GM12878 (cell line): ENCODE measurements at regions not wholly inside any gene's neighbourhood (a gene's known extent, or its start where the extent isn't known, plus 50 kb on each side); places are given as distances from the start of the nearest gene placed in this dataset.

Experiments
- ATAC-seq: fragments of 200-7000 bp; cut with Tn5 transposase; 3 replicates; pipeline ENCODE4 v1.9.1; 2020; ENCODE audit warnings: mild to moderate bottlenecking, moderate library complexity
- BruUV-seq: library from RNA; stranded (reverse); fragments of 400-500 nt; replicated peaks from 2 replicates; lab custom pipeline; 2021; lab: Mats Ljungman, UMichigan
- CTCF ChIA-PET: fragments of 300-600 bp; sonication (Branson Sonifier 250); formaldehyde crosslinking; extraction: SDS; loops from one replicate; lab custom pipeline; 2021; ENCODE audit warnings: inconsistent platforms; lab: Yijun Ruan, JAX
- POLR2A ChIA-PET: fragments of 350-600 bp; formaldehyde crosslinking; extraction: SDS; loops from one replicate; lab custom pipeline; 2021; ENCODE audit warnings: inconsistent platforms; lab: Charles Lee
- RAD21 ChIA-PET: fragments of 300-600 bp; sonication (Branson Sonifier 250); formaldehyde crosslinking; loops from one replicate; lab custom pipeline; 2023; ENCODE audit warnings: antibody characterized with exemption; ENCODE audit not compliant: unreplicated experiment; lab: Charles Lee
- SMC1A ChIA-PET: fragments of 300-600 bp; sonication (Branson Sonifier 250); formaldehyde crosslinking; loops from one replicate; lab custom pipeline; 2023; ENCODE audit not compliant: unreplicated experiment, uncharacterized antibody; lab: Charles Lee
- DNase-seq: peaks from one replicate; pipeline ENCODE4 v3.0.0-alpha.2; 2011; ENCODE audit warnings: low read depth, low spot score
- FAIRE-seq: peaks from 3 replicates; lab custom pipeline; 2011; peaks lifted over from hg19 to GRCh38; lab: Jason Lieb, UNC
- H2AFZ ChIP-seq: 2 replicates; pipeline ENCODE4 v1.6.0; 2011; ENCODE audit warnings: low read depth, low read length, control low read depth; ENCODE audit not compliant: control insufficient read depth
- H3K27ac ChIP-seq: 2 replicates; pipeline ENCODE4 v1.5.1; 2011; ENCODE audit warnings: control low read depth; ENCODE audit not compliant: control insufficient read depth, insufficient read depth
- H3K27me3 ChIP-seq, 2 experiments: replicated peaks in 1 of 2; 2 replicates each; pipeline versions ENCODE4 v1.6.0 to v1.6.1; 2011; ENCODE audit warnings: low read length in 1 of 2; ENCODE audit not compliant: control insufficient read depth in 2 of 2, insufficient read depth in 2 of 2
- H3K36me3 ChIP-seq, 2 experiments: 2 replicates each; pipeline ENCODE4 v1.5.1; 2011; ENCODE audit warnings: low read length in 1 of 2; ENCODE audit not compliant: control insufficient read depth in 2 of 2, insufficient read depth in 2 of 2
- H3K4me1 ChIP-seq: 2 replicates; pipeline ENCODE4 v1.6.1; 2011; ENCODE audit warnings: mild to moderate bottlenecking, low read length, moderate library complexity, mixed read lengths; ENCODE audit not compliant: control insufficient read depth, insufficient read depth
- H3K4me2 ChIP-seq: 2 replicates; pipeline ENCODE4 v1.6.0; 2011; ENCODE audit warnings: control low read depth; ENCODE audit not compliant: control insufficient read depth, insufficient read depth
- H3K4me3 ChIP-seq: fragments of 200-600 bp; sonication (generic); 2 replicates; pipeline ENCODE4 v1.5.1; 2016
- H3K79me2 ChIP-seq: 2 replicates; pipeline ENCODE4 v1.6.0; 2011; ENCODE audit warnings: low read length; ENCODE audit not compliant: control insufficient read depth, insufficient read depth
- H3K9ac ChIP-seq: 2 replicates; pipeline ENCODE4 v1.8.0; 2011; ENCODE audit warnings: low read length, control low read depth, mixed read lengths; ENCODE audit not compliant: control insufficient read depth, insufficient read depth
- H3K9me3 ChIP-seq: replicated peaks from 3 replicates; pipeline ENCODE4 v1.5.1; 2011; ENCODE audit warnings: mild to moderate bottlenecking, low read length; ENCODE audit not compliant: control insufficient read depth, insufficient read depth
- H4K20me1 ChIP-seq: 2 replicates; pipeline ENCODE4 v1.6.0; 2011; ENCODE audit not compliant: control insufficient read depth, insufficient read depth
- ETV6 ChIP-seq, 2 experiments: fragments of 450-650 bp in 1 of 2; IDR thresholded peaks in 1 of 2; conservative IDR thresholded peaks in 1 of 2; 2 replicates each; pipeline ENCODE4 v1.6.1; 2014; ENCODE audit warnings: antibody characterized with exemption in 1 of 2, borderline replicate concordance in 1 of 2, low read depth in 1 of 2, mild to moderate bottlenecking in 1 of 2, moderate library complexity in 1 of 2
- ZNF384 ChIP-seq: IDR thresholded peaks from 2 replicates; pipeline ENCODE4 v1.6.1; 2012; ENCODE audit warnings: low read depth, mild to moderate bottlenecking, low read length, improper control_type of control experiment, borderline replicate concordance
- WGBS: methylation state at CpG from one replicate; pipeline ENCODE4 v1.1.6; 2016; ENCODE audit warnings: low lambda C conversion rate; ENCODE audit not compliant: insufficient replicate concordance, insufficient coverage; ENCODE audit errors: missing lambda C conversion rate; 5-methylcytosine and 5-hydroxymethylcytosine counted together
- in situ Hi-C: fragments of 300-500 bp; cut with MboI; formaldehyde crosslinking; loops from 9 replicates; pipeline ENCODE4 v1.14.3; 2018; ENCODE audit warnings: mixed read lengths
- intact Hi-C: fragments of 100-400 bp; cut with micrococcal nuclease; formaldehyde crosslinking; loops from one replicate; pipeline ENCODE4 v1.14.2; 2022; ENCODE audit not compliant: unreplicated experiment
- TF ChIP-seq, protein P1 (sequence below): fragments of 150-350 bp; IDR thresholded peaks from 2 replicates; pipeline ENCODE4 v1.6.1; 2014; ENCODE audit warnings: mild to moderate bottlenecking, low read depth, low read length
- TF ChIP-seq, protein P2 (sequence below): fragments of 450-650 bp; IDR thresholded peaks from 2 replicates; pipeline ENCODE4 v1.6.1; 2016; ENCODE audit warnings: mild to moderate bottlenecking, moderate library complexity, borderline replicate concordance

DNA sequence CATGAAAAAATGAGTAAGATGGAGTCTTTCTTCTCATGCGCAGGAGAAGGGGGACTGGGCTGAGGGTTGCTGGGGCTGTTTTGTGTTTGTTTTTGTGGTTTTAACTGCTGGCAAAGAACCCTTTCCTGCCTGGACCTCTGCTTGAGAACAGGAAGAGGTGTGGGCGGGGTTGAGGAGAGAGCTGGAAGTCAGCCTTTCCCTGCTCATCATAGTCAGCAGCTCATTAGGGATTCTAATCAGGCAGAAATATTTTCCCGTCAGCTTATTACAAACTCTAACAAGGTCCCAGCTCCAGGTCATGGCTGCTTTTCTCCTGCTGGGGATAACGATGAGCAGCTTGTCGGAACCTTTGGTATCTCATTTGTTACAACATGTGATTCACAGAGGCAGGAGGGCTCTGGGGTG is 185.0 kb upstream of the NRXN3 start:
- Histone ChIP-seq H3K36me3 (no peaks in the 10 kb centered on the region), H3K27ac (no peak overlapping the region), H3K9ac (no peak overlapping the region), H2AFZ (no peak overlapping the region), H3K27me3 (no peaks in the 10 kb centered on the region), H3K79me2 (no peaks in the 10 kb centered on the region), H3K4me2 (no peak overlapping the region), H3K4me1 (no peaks in the 10 kb centered on the region), H3K4me3 (no peak overlapping the region), H4K20me1 (no peaks in the 10 kb centered on the region), H3K9me3 (no peaks in the 10 kb centered on the region)
- DNase-seq (no peak), ATAC-seq (no peak), FAIRE-seq (no peak)
- ChIA-PET POLR2A (no interaction called here), SMC1A (no interaction called here), CTCF (no interaction called here), RAD21 (no interaction called here)
- in situ Hi-C loops (no loop called here), intact Hi-C loops (loop anchor here (10.0 kb wide), 1 partner anchor 120 kb away; no protein-coding TSS in a partner anchor)
- no TSS peak for BruUV-seq
- 17% methylated on average over 5 of the region's 5 CpGs for WGBS
- TF ChIP-seq ETV6 (conservative IDR thresholded peaks at IDR 0.05 in 1 of 2, IDR thresholded peaks at IDR 0.05 in 1 of 2; ENCODE audit: borderline replicate concordance in 1 of 2, low read depth in 1 of 2) = no peak
- TF ChIP-seq, protein P1, sequence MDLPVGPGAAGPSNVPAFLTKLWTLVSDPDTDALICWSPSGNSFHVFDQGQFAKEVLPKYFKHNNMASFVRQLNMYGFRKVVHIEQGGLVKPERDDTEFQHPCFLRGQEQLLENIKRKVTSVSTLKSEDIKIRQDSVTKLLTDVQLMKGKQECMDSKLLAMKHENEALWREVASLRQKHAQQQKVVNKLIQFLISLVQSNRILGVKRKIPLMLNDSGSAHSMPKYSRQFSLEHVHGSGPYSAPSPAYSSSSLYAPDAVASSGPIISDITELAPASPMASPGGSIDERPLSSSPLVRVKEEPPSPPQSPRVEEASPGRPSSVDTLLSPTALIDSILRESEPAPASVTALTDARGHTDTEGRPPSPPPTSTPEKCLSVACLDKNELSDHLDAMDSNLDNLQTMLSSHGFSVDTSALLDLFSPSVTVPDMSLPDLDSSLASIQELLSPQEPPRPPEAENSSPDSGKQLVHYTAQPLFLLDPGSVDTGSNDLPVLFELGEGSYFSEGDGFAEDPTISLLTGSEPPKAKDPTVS = no peak

DNA sequence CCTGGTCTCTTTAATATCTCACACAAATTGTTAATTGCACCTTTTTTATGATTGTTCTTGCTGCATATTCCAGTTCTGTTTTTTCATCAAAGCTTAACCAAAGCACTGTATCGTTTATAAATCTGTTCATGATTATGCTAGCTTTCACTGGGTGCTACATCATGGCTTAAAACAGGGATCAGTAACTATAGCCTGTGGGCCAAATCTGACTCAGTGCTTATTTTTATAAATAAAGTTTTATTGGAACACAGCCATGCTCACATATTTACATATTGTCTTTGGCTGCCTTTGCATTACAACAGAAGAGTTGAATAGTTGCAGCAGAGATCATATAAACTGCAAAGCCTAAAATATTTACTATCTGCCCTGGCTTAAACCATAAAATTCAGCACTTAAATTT is 183.4 kb upstream of the NRXN3 start:
- in situ Hi-C loops = no loop called here
- CTCF ChIA-PET = interaction anchor here (0.6 kb wide), 1 partner anchor 36 kb away, joined by 3 read pairs; no protein-coding TSS in a partner anchor
- intact Hi-C loops = loop anchor here (10.0 kb wide), 1 partner anchor 122 kb away; no protein-coding TSS in a partner anchor
- WGBS = 39% methylated on average over 1 of the region's 1 CpG
- Histone ChIP-seq H3K9me3 (no peaks in the 10 kb centered on the region), H4K20me1 (no peaks in the 10 kb centered on the region), H3K4me1 (no peaks in the 10 kb centered on the region), H3K4me3 (no peak overlapping the region), H3K9ac (no peak overlapping the region), H3K4me2 (no peak overlapping the region), H3K36me3 (no peaks in the 10 kb centered on the region), H3K79me2 (no peaks in the 10 kb centered on the region), H3K27ac (no peak overlapping the region), H3K27me3 (no peaks in the 10 kb centered on the region), H2AFZ (no peak overlapping the region)
- DNase-seq (no peak), ATAC-seq (no peak), FAIRE-seq (no peak)
- no TSS peak for BruUV-seq
- TF ChIP-seq, protein P2, sequence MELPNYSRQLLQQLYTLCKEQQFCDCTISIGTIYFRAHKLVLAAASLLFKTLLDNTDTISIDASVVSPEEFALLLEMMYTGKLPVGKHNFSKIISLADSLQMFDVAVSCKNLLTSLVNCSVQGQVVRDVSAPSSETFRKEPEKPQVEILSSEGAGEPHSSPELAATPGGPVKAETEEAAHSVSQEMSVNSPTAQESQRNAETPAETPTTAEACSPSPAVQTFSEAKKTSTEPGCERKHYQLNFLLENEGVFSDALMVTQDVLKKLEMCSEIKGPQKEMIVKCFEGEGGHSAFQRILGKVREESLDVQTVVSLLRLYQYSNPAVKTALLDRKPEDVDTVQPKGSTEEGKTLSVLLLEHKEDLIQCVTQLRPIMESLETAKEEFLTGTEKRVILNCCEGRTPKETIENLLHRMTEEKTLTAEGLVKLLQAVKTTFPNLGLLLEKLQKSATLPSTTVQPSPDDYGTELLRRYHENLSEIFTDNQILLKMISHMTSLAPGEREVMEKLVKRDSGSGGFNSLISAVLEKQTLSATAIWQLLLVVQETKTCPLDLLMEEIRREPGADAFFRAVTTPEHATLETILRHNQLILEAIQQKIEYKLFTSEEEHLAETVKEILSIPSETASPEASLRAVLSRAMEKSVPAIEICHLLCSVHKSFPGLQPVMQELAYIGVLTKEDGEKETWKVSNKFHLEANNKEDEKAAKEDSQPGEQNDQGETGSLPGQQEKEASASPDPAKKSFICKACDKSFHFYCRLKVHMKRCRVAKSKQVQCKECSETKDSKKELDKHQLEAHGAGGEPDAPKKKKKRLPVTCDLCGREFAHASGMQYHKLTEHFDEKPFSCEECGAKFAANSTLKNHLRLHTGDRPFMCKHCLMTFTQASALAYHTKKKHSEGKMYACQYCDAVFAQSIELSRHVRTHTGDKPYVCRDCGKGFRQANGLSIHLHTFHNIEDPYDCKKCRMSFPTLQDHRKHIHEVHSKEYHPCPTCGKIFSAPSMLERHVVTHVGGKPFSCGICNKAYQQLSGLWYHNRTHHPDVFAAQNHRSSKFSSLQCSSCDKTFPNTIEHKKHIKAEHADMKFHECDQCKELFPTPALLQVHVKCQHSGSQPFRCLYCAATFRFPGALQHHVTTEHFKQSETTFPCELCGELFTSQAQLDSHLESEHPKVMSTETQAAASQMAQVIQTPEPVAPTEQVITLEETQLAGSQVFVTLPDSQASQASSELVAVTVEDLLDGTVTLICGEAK = peak; percentile 58; the same call in 1 of the 2 replicates
- no peak for TF ChIP-seq ZNF384
- RAD21 ChIA-PET = no interaction called here
- POLR2A ChIA-PET = no interaction called here
- SMC1A ChIA-PET = no interaction called here
